Stimulated activated CD4-positive, alpha-beta T cell treated with anti-CD3 and anti-CD28 coated beads, Interleukin-1b, Interleukin-23, amount 100 ng/mL, for 24 hours (primary cell): ENCODE measurements at regions not wholly inside any gene's neighbourhood (a gene's known extent, or its start where the extent isn't known, plus 50 kb on each side); places are given as distances from the start of the nearest gene placed in this dataset.
"Not testable (repeated sequence)": the region's sequence is repeated elsewhere in the genome, so short reads cannot be mapped to it uniquely, and the experiment has no call there.

Source experiments
- DNase-seq, 4 experiments: peaks; one replicate each; pipeline ENCODE4 v3.0.0-alpha.2; 2020; ENCODE audit warnings: low read depth in 4 of 4, low spot score in 1 of 4

- DNase-seq, result no peak
These were observed 315.8 kb downstream of the SOX4 start for GRCh38 chr6:21909321-21909720.

DNA sequence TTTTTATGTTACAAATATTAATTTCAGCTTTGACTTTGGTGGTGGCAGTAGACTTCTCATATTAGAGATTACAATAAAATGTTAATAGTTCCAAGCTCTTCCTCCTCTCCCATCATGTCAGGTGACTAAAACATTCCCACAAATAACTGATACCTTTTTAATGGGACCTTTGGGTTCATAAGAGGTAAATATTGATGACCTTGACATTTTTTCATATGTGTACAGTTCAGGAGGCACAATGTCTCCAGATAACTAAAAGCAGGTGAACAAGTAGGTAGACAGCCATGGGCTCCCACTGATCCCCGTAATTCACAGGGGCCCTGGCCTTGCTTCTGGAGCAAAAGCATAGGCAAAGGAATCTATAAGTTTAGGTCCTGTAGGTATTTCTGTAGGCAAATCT, 317.7 kb downstream of the SOX4 start:
- DNase-seq, result no peak

DNA sequence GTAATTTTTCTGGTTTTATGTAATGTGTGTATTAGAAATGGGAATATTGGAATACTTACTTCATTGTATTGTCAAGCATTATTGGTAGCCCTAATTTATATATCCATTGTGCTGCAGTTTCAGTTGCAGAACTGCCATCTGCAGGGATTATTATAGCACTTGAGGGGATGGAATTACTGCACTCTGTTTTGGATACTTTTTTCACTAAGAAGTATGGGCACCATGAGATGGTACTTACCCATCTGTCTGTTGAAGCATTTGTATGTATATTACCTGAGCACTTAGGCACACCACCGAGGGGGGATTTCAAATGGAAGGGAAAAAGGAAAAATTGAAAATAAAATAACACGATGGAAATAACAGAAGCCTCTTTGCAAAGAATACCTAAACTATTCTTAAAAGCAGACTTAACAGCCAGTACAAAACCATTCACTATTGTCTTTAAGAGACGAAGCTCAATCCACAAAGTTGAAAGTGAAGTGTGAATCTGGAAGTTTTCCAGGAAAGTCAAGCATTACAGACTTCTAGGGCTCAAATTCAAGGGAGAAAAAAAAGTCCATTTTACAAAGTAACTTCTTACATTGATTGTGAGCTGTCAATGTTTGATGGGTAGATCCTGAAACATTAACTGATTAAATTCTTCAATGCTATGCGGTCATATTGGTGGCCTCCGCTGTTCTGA, 318.7 kb downstream of the SOX4 start:
- DNase-seq, result no peak

GRCh38 chr6:21914121-21914973, 320.8 kb downstream of the SOX4 start:
- DNase-seq, result peak in 3 of 4 experiments; percentile 3 to 42 (median 25)

GRCh38 chr6:21915707-21916260, 322.2 kb downstream of the SOX4 start:
- DNase-seq, result no peak

GRCh38 chr6:21918041-21918440, 324.5 kb downstream of the SOX4 start:
- DNase-seq, result no peak

DNA sequence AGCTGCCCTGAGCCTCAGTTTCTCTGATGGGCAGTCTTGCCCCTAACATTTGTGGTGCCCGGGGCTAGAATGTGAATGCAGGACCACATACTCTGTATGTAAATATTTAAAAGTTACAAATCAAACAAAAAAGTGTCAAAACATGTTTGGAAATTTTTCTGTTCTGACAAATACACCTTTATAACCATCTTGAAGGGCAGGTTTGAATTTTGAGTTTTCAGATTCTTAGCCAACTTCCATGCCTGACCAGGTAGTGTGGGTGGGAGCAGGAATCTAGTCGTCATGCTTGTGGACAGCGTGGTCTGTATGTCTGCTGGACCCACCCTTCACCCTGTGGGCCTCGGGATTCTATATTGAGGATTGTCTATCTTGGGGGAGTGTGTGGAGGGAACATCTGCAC, 325.1 kb downstream of the SOX4 start:
- no peak for DNase-seq

DNA sequence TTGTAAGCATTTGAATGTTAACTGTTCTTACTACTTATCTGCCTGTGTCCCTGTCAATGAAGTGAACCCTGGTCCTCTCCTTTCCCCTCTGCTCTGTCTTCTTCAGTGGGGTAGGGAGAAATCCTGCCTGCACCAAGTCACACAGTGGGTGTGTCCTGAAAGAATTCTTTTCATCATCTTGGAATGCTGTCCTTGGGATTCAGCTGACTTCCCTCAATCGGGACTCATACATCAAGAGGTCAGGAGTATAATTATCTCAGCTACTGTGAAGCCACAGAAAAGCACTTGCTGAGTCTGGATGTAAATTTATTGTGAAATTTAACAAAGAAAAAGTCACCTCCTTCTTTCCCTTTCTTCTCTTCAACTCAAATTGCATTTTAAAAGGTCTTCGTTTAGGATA, 328.5 kb downstream of the SOX4 start:
- no peak for DNase-seq

GRCh38 chr6:21924002-21924401, 330.5 kb downstream of the SOX4 start:
- DNase-seq, result no peak

- DNase-seq, result no peak
These were observed 335.3 kb downstream of the SOX4 start for GRCh38 chr6:21928827-21929226.

DNA sequence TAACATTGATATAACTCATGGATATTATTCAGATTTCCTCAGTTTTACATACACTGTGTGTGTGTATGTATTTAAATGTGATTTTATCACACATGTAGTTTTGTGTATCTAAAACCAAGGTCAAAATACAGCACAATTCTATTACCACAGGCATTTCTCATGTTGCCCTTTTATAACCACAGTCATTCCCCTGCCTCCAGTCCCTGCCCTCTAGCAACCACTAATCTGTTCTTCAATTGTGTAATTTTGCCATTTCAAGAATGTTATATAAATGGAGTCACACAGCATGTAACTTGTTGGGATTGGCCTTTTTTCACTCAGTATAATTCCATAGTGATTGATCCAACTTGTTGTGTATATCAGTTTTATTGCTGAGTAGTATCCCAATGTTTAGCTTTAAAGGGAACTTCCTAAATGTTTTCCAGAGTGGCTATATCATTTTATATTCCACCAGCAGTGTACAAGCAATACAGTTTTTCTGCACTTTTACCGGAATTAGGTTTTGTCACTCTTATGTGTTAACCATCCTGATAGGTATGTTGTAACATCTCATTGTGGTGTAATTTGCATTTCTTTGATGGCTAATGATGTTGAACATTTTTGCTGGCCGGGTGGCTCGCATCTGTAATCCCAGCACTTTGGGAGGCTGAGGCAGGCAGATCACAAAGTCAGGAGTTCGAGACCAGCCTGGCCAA, 338.2 kb downstream of the SOX4 start:
- DNase-seq, result no peak

DNA sequence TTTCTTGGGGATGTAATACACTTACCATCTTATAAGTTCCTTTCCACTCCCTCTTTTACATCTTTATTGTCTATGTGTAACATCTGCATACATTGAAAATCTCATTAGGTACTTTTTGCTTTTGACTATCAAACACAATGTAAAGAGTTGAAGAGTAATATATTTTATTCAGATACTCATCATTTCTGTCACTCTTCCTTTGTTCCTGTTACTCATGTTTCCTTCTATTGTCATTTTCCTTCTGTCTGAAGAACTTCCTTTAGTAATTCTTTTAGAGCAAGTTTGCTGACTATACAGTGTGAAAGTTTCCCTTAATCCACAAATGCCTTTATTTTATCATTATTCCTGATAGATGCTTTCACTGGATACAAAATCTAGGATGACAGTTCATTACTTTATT, 339.8 kb downstream of the SOX4 start:
- no peak for DNase-seq

GRCh38 chr6:21935142-21935541, 341.6 kb downstream of the SOX4 start:
- DNase-seq, result no peak

DNA sequence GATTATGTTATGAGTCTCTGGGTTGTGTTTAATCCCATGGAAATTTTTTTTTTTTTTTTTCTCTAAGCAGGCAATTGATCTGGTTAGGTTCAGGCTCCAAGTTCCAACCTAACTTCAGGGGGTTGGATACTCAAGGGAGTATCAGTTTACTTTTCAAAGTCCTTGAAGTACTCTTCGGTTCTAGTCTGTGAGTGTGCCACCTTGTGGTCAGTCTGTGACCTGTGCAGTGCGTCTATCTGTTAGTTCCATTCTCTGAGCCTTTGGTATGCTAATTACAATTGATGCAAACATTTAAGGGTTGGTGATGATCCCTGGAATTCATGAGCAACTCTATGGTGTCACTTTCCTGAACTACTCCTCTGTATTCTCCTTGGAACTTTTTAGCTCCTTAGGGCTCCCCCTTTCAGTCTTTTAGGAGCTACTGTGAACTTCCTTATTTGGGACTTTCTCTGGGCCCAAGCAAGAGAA, 342.0 kb downstream of the SOX4 start:
- DNase-seq, result peak in 1 of 4 experiments; percentile 1

GRCh38 chr6:21937466-21937865, 343.9 kb downstream of the SOX4 start:
- no peak for DNase-seq

DNA sequence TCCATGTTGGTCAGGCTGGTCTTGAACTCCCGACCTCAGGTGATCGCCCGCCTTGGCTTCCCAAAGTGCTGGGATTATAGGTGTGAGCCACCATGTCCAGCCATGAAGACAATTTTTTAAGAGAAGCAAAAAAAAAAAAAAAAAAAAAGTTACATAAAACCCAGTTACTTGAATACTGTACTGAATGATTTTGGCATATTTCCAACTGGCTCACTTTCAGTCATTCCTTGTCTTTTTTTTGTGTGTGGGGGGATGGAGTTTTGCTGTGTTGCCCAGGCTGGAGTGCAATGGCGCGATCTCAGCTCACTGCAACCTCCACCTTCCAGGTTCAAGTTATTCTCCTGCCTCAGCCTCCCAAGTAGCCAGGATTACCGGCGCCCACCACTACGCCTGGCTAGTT, 345.5 kb downstream of the SOX4 start:
- not testable (repeated sequence) for DNase-seq

GRCh38 chr6:21941926-21942325, 348.4 kb downstream of the SOX4 start:
- DNase-seq, result no peak

DNA sequence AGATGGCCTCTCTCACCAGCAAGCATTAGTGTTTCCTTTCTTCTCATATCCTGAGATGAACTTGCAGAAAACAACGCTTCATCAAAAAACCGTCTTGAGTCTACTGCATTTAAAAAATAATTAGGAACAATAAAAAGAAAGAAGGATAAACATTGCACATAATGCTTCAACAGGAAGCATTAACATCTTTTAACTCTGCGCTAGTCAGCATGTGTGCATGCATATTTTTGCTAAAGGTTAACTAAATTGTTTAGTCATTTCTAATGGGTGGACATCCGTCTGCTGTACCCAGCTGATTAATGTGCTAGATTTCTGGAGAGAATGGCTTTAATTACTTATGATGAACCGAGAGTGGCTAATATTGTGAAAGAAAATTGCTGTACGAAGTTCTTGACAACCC, 349.3 kb downstream of the SOX4 start:
- no peak for DNase-seq

- DNase-seq, result no peak
These were observed 350.5 kb downstream of the PRL start for GRCh38 chr6:21946298-21946783.

DNA sequence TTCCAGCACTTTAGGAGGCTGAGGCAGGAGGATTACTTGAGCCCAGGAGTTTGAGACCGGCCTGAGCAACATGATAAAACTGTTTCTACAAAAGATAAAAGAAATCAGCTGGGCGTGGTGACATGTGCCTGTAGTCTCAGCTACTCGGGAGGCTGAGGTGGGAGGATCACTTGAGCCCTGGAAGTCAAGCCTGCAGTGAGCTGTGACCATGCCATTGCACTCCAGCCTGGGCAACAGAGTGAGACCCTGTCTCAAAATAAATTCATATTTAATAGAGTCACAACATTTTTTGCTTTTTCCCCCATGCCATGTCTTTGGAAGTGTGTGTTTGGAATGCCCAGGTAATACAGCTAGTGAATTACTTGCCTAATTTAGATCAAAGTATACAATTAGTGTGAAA, 349.6 kb downstream of the PRL start:
- not testable (repeated sequence) for DNase-seq

DNA sequence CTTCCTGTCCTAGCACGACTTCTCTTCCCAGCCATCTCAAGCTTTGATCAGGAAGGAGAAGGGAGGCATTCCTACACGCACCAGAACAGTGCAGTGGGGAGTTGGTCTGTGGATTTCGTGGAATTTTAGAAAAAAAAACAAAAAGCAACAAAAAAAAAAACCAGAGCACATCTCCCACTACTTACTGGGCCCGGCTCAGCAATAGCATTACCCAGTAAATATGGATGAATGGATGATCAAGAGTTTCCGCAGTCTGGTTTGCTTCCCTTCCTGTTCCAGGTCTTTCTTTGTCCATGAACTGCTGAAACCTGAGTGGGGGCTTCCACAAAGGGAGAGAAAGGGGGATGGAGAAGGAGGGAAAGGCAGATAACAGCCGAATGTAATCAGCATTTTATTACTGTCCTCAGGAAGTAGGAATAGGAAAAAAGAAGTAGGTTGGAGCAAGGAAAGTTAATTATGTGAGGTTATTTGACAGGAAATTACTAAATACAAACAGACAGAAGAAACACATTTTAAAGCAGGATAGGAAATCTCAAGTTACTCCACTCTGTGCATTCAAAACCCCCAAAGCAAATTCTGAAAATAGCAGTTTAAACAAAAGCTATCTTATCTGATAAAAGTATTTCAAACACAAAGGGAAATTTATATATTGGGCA, 349.0 kb downstream of the PRL start:
- DNase-seq, result no peak
